ENCODE measurements at regions not wholly inside any gene's neighbourhood (a gene's known extent, or its start where the extent isn't known, plus 50 kb on each side); places are given as distances from the start of the nearest gene placed in this dataset.
"Not testable (repeated sequence)": the region's sequence is repeated elsewhere in the genome, so short reads cannot be mapped to it uniquely, and the experiment has no call there.

- no peak for DNase-seq
Measured at GRCh38 chrX:9271789-9272525, 192.9 kb upstream of the TBL1X start.

GRCh38 chrX:9273744-9274143 lies 191.1 kb upstream of the TBL1X start:
- no peak for DNase-seq

- no peak for DNase-seq
Measured at GRCh38 chrX:9278475-9279233, 186.2 kb upstream of the TBL1X start.

DNA sequence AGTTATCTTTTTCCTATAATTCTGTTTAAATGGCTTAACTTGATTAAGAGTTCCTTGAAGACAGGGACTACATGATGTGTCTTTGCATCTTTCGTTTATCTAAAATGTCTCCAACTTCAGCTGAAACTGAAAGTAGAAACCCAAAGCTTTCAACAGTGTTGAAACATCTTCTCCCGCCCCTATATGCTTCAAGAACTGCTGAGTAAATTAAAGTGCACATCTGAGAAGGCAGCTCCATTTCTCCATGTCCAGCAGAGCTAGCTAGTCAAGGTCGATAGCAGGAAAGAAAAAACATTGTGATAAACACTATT lies 185.7 kb upstream of the TBL1X start:
- no peak for DNase-seq

- no peak for DNase-seq
Measured at GRCh38 chrX:9280831-9281230, 184.0 kb upstream of the TBL1X start.

- DNase-seq: no peak
Measured at GRCh38 chrX:9282325-9282724, 182.5 kb upstream of the TBL1X start.

GRCh38 chrX:9285342-9285771 lies 179.5 kb upstream of the TBL1X start:
- DNase-seq: no peak

GRCh38 chrX:9286234-9286633 lies 178.6 kb upstream of the TBL1X start:
- no peak for DNase-seq

DNA sequence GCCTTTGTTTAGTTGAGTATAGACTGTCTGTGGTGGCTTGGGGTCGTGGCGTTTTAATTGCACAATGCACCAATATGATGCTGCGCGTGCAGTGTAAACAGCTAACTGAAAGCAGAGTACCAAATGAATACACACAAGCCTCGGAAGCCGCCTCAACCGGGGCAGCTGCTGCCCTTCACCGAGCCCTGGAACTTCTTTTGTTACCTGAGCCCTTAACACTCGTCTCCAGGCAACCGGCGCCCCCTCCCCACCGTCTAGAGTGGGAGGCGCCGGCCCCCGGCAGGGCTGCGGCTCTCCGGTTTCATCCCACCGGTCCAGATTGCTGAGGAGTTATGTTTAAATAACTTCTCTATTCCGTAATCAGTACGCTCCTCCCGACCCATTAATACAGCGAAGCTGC lies 173.2 kb upstream of the TBL1X start:
- DNase-seq: peak; percentile 21

DNA sequence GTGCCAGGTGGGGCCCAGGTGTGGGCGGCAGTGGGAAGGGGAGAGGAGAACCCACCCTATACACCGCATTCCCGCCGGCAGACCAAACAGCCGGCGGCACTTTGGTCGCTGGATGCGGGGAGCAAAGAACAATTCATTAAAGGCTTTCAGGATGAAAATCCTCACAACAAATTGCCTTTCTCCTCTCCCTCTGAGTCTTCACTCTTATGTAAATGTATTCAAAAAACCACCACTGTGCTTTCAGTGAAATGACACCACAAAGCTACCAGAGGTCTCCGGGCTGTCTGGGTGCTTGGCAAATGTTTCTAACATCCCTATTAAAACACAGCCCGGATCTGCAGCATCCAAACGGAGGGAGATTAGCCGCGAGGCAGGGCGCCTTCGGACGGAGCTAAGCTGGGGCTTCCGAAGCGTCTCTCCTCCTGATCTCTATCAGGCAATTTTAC lies 171.8 kb upstream of the TBL1X start:
- DNase-seq: no peak

DNA sequence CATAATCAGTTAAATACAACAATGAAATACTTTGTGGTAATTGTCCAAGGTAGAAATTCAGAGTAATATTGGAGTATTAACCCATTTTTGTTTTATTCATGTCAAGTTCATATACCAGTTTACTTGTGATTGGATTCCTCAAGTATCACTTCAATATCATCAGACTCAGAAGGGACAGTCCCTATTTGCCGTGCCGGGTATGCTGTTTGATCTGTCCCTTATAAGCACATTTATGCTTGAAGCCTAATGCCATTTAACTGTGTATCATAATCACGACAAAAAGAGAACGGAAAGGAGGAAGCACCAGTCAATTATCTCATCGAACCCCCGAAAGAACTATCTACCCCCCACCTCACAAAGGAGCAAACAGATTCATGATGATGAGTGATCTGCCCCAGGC lies 171.0 kb upstream of the TBL1X start:
- DNase-seq: no peak

DNA sequence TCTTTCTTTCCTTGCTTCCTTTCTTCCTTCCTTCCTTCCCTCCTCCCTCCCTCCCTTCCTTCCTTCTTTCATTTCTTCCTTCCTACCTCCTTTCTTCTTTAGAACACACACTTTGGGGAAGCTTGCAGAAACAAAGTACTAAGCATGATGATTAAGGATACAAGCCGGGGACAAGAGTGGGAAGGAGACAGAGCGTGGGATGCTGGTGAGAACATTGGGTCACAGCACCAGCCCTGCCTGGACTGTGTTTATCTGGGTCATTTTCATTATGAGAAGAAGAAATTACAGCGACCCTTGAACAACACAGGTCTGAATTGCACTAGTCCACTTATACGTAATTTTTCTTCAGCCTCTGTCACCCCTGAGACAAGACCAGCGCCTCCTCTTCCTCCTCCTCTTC lies 169.3 kb upstream of the TBL1X start:
- DNase-seq: no peak

DNA sequence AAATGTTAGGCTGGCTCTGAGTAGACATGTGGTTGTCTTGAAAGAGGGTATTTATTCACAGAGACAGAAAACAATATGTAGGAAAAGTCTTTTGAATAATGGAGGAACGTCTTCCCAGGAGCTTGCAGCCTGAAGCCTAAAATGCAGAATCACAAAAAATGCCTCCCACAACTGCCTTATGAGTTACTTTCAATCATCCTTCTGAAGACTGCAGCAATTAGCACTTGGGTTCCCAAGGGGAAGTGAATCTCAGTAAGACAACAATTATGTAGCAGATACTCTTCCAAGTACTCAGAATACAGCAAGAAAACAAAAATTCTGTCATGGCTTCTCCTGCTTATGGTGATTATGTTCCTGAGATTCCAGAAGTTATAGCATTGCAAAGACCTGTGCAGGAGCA lies 166.6 kb upstream of the TBL1X start:
- DNase-seq: no peak

DNA sequence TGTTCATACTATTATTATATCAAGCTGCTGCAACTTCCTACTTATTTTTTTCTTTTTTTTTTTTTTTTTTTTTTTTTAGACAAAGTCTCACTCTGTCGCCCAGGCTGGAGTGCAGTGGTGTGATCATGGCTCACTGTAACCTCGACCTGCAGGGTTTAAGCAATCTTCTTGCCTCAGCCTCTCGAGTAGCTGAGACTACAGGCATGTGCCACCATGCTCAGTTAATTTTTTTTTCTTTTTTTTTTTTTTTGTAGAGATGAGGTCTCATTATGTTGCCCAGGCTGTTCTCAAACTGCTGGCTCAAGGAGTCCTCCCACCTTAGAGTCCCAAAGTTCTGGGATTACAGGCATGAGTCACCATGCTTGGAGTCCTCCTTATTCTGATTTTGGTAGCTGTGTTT lies 165.2 kb upstream of the TBL1X start:
- DNase-seq: not testable (repeated sequence)

GRCh38 chrX:9301836-9302235 lies 163.0 kb upstream of the TBL1X start:
- DNase-seq: no peak

GRCh38 chrX:9302381-9302780 lies 162.5 kb upstream of the TBL1X start:
- no peak for DNase-seq

DNA sequence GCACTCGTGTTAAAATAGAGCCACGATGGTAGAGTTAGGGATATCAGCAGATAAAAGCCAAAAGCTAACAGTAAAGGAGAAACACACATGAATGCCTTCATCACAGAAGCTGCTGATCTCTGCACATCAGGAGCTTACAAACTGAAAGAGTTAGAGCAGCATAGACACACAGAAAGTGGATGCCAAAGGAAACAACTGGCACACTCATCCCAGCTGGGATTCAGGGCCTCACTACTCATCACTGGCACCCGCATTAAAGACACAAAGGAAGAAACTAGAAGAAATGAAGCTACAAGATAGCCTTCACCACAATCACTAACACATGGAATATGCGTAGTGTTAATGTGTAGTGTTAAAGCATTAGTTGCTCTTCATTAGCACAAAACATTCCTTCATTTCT lies 156.4 kb upstream of the TBL1X start:
- no peak for DNase-seq

DNA sequence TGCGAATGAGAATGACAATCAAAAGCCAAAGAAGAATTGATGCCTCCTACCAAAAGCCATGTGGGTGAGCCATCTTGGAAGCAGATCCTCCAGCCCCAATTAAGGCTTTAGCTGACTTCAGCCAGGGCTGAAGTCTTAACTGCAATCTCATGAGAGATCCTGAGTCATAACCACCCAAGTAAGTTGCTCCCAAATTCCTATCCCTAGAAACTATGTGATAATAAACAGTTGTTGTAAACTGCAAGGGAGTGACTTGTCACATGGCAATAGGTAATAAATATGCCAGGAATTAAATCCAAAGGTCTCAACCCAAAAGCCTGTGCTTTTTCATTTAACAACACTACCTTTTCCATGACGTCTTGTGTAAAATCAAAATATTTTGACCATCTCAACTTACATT lies 154.2 kb upstream of the TBL1X start:
- DNase-seq: no peak

DNA sequence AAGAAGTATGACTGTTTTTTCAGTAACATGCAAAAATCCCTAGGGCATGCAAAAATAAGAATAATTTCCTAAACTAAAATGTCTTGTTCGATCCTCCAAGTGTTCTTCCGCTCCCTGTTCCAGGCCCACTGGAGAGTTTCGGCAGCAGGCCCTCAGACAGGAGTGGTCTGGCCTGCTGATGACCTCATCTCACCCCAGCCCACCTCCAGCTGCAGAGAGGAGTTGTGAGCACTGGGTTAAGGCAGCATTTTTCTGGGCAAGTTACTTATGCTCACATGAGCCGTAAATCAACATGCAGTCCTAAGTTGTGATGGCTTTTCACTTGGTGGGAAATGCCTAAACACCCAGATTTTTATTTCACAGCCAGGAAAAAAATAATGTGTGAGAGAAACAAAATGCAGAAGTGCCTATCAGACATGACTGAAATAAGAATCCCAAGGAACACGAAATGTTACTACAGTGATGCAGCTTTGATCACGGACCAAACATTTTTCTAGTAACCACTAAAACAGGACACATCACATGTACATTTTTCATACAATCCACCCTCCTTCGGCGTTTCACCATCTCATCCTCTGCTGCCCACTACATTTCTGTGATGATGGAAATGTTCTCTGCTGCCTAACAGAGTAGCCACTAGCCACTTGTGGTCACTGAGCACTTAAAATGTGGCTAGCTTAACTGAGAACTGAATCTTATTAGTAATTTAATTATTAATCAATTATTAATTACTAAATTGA lies 153.3 kb upstream of the TBL1X start:
- DNase-seq: no peak

- no peak for DNase-seq
Measured at GRCh38 chrX:9312922-9313867, 151.7 kb upstream of the TBL1X start.

GRCh38 chrX:9315086-9315485 lies 149.8 kb upstream of the TBL1X start:
- DNase-seq: no peak

GRCh38 chrX:9316096-9316495 lies 148.8 kb upstream of the TBL1X start:
- no peak for DNase-seq

DNA sequence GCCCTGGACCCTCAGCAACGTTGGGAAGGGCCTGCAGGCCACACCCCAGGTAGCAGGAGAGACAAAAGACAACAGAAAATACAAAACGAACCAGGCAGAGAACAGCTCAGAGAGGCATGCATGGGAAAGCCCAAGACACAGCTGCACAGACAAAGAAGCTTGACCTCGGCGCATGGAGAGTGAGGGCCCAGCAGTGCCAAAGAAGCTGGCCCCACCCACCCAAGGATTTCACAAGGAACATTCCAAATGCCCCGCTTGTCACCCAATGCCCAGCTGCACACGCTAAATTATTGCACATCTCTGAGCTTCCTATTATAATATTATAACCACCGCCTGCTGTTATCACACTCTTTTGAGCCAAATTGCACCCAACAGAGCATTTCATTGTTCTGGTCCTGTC lies 147.7 kb upstream of the TBL1X start:
- DNase-seq: no peak

Data from NCI-H2029 (cell line).